Motor neuron (in vitro differentiated cells): ENCODE measurements at regions not wholly inside any gene's neighbourhood (a gene's known extent, or its start where the extent isn't known, plus 50 kb on each side); places are given as distances from the start of the nearest gene placed in this dataset.

Experiments
- ATAC-seq, 8 experiments: fragments of 200-7000 bp; cut with Tn5 transposase; replicated peaks in 6 of 8; 2 replicates each; pipeline ENCODE4 v1.8.0; 2021; ENCODE audit warnings: mild to moderate bottlenecking in 8 of 8, moderate library complexity in 8 of 8
- H3K27ac ChIP-seq, 2 donors: fragments of 250-450 bp; sonication (Bioruptor Pico); 2 replicates each; pipeline ENCODE4 v1.9.0; 2021; ENCODE audit warnings: antibody characterized with exemption in 2 of 2, mild to moderate bottlenecking in 2 of 2, moderate library complexity in 1 of 2
- H3K4me1 ChIP-seq, 2 donors: fragments of 250-450 bp; sonication (Bioruptor Pico); replicated peaks in 1 of 2; 2 replicates each; pipeline ENCODE4 v1.6.1; 2021; ENCODE audit warnings: antibody characterized with exemption in 2 of 2, mild to moderate bottlenecking in 2 of 2, moderate library complexity in 1 of 2
- H3K4me3 ChIP-seq, 5 donors: fragments of 250-450 bp; sonication (Bioruptor Pico); 2 replicates each; pipeline ENCODE4 v1.9.0; 2021; ENCODE audit warnings: antibody characterized with exemption in 5 of 5, mild to moderate bottlenecking in 5 of 5, moderate library complexity in 4 of 5
- WGBS, 10 experiments: fragments of 450-650 bp; shearing (Covaris generic); methylation state at CpG; one replicate each; pipeline ENCODE4 v1.0.0; 2022; 5-methylcytosine and 5-hydroxymethylcytosine counted together
- in situ Hi-C, 9 experiments: fragments of 400-800 bp; cut with MboI; loops; one replicate each; pipeline ENCODE4 v1.15.0; 2021; ENCODE audit warnings: low sequenced_read_pairs in 9 of 9, low pct_unique_long_range_greater_than_20kb in 2 of 9; ENCODE audit not compliant: unreplicated experiment in 9 of 9

DNA sequence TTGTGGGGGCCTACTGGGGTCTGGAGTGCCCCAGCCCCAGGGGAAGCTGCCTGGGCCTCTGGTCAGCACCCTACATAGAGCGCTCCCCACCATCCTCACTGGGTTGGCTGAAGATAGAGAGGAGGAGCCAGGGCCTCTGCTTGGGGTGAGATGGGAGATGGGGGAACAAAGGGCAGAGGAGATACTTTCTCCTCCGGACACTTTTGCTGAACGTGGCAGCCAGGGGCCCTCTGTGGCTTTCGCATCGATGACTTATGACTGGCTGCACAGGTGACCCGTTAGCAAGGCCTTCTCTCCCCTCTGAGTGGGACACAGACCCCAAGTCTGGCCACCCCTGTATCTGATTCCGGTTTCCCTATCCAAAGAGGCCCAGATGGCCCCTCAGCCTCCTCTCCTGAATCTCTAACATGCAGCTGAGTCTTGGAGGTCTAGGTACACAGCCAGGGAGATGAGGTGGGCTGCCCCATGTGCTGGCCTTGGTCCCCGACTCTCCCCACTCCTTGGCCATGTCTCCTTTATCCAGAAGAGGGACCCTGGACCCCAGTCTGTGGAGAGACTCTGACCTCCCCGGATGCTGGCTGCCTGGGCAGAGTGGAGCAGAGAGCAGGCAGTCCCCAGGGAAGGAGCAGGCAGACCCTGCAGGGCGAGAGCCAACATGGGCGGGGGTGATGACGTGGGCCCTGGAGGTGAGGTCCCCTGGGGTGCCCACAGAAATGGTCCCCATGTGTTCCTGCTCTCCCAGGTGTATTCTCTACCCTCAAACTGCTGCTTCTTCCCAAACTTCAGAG, 59.3 kb upstream of the NECTIN1 start:
- 60 to 100% (median 94%) methylated on average over 1 to 3 of the region's 12 CpGs; no CpG with 5 or more reads in 7 of the 10 experiments for WGBS, 10 experiments
- no peak overlapping the region for H3K4me3 ChIP-seq
- H3K4me1 ChIP-seq = peaks cover 25% of the 10 kb centered on the region in 2 donors
- H3K27ac ChIP-seq = no peak overlapping the region
- no peak for ATAC-seq
- in situ Hi-C loops = no loop called here

DNA sequence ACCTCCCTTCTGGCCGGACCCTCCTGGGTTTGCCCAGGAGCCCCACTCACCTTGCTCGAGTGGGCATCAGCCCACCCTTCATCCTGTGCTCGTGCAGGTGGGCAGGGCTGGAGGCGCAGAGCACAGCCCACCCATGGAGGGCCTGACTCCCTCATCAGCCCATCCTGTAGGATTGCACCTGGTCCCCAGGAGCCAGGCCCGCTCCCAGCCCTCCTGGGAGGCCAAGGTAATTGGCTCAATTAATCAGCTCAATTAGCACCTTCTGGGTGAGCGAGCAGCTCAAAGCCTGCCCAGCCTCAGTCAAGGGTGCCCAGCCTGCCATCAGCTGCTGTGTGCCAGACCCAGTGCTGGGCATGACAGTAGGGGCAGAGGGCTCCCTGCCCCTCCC, 58.1 kb upstream of the NECTIN1 start:
- no peak for ATAC-seq
- in situ Hi-C loops = no loop called here
- H3K27ac ChIP-seq = no peak overlapping the region

DNA sequence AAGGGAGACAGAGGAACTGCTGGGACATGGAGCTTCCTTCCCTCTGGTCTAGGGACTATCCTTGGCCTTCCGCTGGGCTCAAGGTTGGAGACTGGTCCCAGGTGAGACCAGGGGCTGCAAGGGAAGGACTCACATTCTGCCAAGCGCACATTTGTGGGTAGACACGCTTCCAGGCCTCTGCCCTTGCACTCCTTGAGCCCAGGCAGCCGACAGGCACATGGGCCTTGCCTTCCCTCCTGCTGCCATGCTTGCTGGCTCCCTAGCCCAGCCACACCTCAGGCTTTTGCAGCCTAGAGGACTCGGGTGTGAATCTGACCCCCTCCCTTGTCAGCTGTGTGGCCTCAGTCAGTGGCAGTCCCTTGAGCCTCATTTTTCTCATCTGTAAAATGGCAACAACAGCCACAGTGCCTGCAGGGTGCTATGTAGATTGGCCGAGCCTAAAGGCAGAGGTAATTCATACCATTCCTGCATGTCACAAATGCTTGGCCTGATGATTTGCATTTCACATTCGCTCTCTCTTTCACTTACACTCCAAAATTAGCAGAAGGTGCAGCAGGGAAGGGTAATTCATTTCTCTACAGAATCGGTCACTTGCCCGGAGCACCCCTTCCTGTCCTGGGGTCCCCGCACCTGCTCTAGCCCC, 57.6 kb upstream of the NECTIN1 start:
- in situ Hi-C loops = no loop called here
- ATAC-seq = no peak
- H3K4me1 ChIP-seq = peaks cover 33 to 34% of the 10 kb centered on the region in 2 donors
- 70 to 100% (median 86%) methylated on average over 1 to 6 of the region's 10 CpGs; no CpG with 5 or more reads in 4 of the 10 experiments for WGBS, 10 experiments
- H3K27ac ChIP-seq = no peak overlapping the region
- no peak overlapping the region for H3K4me3 ChIP-seq

More for the DNA sequence above, 58.1 kb upstream of the NECTIN1 start:
- Histone ChIP-seq H3K4me3 (no peak overlapping the region), H3K4me1 (peaks cover 34 to 35% of the 10 kb centered on the region in 2 donors)
- 60 to 90% (median 74%) methylated on average over 1 to 3 of the region's 6 CpGs; no CpG with 5 or more reads in 6 of the 10 experiments for WGBS, 10 experiments

DNA sequence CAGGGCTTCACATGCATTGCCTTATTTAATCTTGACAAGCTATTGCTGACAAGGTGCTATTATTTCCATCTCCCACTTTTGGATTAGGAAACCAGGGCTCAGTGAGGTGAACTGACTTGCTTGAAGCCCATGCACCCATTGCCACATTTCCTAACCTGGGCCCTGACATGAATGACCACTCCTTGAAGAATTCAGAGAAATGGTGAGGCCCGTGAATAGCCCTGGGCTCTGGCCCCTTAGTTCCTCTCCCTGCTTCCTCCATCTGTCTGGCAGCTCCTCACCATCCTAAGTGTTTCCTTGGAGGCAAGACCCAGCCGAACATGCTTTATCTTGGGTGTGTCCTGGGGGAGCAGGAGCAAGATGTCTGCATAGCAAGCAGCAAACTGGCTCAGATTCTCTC, 56.1 kb upstream of the NECTIN1 start:
- WGBS, 10 experiments = 38 to 80% (median 55%) methylated on average over 1 to 2 of the region's 2 CpGs; no CpG with 5 or more reads in 4 of the 10 experiments
- ATAC-seq = peak in 1 of 8 experiments; percentile 48
- H3K4me3 ChIP-seq = no peak overlapping the region
- peaks cover 19 to 22% of the 10 kb centered on the region in 2 donors for H3K4me1 ChIP-seq
- in situ Hi-C loops = no loop called here
- H3K27ac ChIP-seq = no peak overlapping the region

DNA sequence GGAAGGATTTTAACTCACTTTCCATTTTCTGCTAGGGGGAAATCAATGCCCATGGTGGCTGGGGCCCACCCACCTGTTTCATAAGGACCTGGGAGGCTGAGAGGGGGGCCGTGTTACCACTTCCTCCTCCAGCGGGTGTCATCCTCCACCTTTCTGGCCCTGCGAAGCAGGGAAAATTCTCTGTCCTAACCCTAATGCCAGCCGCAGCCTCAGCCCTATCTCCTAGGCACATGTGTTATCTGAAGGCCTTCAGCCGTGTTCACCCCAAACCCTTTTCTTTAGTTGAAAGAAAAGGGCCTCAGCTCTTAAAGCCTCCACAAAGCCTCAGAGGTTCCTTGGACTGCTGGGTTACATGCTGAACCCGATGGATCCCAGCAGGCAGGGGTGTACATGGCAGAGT, 55.4 kb upstream of the NECTIN1 start:
- 79 to 98% (median 90%) methylated on average over 2 to 6 of the region's 6 CpGs; no CpG with 5 or more reads in 3 of the 10 experiments for WGBS, 10 experiments
- in situ Hi-C loops = no loop called here
- no peak for ATAC-seq
- H3K4me1 ChIP-seq = peaks cover 19 to 22% of the 10 kb centered on the region in 2 donors
- no peak overlapping the region for H3K27ac ChIP-seq
- no peak overlapping the region for H3K4me3 ChIP-seq

DNA sequence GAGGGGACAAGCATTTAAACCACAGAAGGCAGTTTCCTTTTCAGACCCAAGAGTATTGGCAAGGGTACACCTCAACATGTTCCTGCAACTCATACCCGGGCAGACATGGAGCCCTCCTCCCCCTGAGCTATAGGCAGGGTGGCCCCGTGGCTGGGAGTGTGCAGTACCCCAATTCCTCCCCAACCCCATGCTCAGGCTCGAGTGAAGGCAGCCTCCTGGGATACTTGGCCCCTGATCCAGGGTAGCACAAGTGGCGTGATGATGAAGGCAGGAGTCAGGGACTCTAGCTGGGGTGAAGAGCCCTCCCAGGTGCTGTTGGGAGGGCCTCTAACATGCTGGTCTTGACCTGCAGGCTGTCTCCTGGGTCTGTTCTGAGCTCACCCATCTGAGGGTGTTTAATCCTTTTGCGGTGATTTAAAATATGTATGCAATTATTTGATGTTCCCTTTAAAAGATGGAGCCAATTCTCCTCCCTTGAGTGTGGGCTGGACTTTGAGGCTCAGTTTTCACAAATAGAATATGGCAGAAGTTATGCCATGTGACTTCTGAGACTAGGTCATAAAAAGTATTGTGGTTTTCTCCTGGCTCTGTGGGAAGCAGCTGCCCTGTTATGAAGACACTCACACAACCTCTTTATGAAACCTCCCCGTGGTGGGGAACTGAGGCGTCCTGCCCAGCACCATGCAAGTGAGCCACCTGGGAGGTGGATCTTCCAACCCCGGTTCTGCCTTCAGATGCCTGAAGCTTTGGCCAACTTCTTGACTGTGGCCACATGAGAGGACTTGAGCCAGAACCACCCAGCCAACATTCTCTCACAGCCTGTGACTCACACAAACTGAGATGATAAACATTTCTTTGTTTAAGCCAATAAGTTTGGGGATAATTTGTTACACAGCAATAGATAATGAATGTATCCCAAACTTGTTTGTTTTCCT, 54.7 kb upstream of the NECTIN1 start:
- in situ Hi-C loops = no loop called here
- Histone ChIP-seq H3K27ac (no peak overlapping the region), H3K4me3 (no peak overlapping the region), H3K4me1 (peaks cover 20 to 26% of the 10 kb centered on the region in 2 donors)
- peak in 1 of 8 experiments; percentile 10 for ATAC-seq
- 17 to 100% (median 80%) methylated on average over 1 to 2 of the region's 8 CpGs; no CpG with 5 or more reads in 3 of the 10 experiments for WGBS, 10 experiments

DNA sequence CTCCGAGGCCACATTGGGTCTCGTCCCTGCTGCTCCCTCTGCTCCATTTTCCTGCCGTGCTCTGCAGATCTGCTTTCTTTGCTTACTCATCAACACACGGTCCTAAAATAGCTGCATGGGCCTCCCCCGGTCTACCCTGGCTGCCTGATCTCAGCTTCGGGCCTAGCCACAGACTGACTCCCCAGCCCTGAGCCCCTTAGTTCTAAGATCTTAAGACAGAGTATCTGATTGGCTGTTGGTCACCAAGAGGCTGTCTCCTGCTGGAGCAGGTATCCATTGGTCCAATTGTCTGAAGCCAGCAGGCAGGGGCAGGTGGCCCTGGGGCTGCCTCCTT, 53.7 kb upstream of the NECTIN1 start:
- 23 to 80% (median 60%) methylated on average over 1 to 5 of the region's 6 CpGs; no CpG with 5 or more reads in 4 of the 10 experiments for WGBS, 10 experiments
- Histone ChIP-seq H3K27ac (no peak overlapping the region), H3K4me1 (peaks cover 21 to 30% of the 10 kb centered on the region in 2 donors), H3K4me3 (no peak overlapping the region)
- ATAC-seq = peak in 7 of 8 experiments; percentile 10 to 97 (median 95)
- in situ Hi-C loops = no loop called here

DNA sequence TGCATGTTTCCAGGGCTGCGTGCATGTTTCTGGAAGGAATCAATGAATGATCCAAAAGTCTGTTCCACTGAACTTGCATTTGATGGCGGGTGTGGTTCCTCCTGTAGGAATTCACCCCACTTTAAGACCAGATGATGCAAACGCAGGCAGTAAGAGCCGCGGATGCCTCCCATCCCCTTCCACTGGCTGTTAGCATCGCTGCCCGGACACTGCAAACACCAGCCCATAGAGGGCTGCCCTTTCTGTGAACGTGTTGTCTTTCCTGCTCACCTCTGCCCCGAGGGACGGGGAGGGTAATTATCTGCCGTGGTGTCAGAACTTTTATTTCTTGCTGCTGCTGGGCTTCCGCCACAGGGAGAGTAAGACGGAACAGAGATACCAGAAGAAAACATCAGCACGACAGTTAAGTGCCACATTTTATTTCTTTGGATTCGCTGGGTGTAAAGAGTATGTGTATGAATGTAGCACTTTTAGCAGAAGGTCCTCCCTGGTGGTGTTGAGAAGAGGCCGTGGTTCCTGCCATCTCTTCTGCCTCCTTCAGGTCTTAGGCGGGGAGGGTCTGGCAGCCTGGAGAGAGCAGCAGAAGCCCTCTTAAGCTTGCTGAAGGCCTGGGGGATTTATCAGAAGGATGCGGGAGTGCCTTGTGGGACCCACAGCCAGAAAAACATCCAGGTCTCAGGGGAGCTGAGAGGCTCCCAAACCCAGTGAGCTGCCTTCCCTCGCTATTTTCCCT, 53.2 kb upstream of the NECTIN1 start:
- Histone ChIP-seq H3K4me3 (no peak overlapping the region), H3K4me1 (peaks cover 21 to 30% of the 10 kb centered on the region in 2 donors), H3K27ac (no peak overlapping the region)
- ATAC-seq = peak; percentile 38 to 76 (median 48)
- 19 to 100% (median 68%) methylated on average over 1 to 13 of the region's 19 CpGs for WGBS, 10 experiments
- in situ Hi-C loops = no loop called here

DNA sequence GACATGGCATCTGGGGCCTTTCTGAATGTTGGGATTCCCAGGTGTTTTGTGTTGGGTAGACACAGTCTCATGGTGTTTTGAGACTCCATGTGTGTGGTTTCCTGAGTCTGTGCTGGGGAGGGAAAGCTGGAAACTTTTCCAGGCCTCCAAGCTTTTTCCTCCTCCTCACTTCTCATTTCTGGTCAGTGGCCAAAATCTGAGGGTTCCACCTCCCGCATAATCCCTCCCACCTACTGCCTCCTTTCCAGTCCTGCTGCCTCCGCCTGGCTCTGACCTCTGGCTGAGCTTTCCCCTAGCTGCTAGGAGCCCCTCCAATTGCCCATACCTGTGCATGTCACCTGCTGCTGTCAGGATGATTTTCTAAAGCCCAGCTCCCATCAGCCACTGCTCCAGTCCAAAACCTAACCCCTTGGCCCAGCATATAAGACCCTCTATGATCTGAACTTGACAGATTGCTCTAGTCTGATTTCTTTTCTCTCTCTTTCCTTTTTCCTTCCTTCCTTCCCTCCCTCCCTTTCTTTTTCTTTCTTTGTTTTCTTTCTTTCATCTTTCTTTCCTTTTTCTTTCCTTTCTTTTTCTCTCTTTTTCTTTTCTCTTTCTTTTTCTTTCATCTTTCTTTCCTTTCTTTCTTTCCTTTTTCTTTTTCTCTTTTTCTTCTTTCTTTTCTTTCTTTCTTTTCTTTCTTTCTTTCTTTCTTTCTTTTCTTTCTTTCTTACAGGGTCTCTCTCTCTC, 51.4 kb upstream of the NECTIN1 start:
- Histone ChIP-seq H3K4me3 (no peak overlapping the region), H3K27ac (no peak overlapping the region), H3K4me1 (peaks cover 21 to 30% of the 10 kb centered on the region in 2 donors)
- WGBS, 10 experiments = 38 to 100% (median 80%) methylated on average over 1 to 2 of the region's 2 CpGs; no CpG with 5 or more reads in 4 of the 10 experiments
- in situ Hi-C loops = no loop called here
- no peak for ATAC-seq

DNA sequence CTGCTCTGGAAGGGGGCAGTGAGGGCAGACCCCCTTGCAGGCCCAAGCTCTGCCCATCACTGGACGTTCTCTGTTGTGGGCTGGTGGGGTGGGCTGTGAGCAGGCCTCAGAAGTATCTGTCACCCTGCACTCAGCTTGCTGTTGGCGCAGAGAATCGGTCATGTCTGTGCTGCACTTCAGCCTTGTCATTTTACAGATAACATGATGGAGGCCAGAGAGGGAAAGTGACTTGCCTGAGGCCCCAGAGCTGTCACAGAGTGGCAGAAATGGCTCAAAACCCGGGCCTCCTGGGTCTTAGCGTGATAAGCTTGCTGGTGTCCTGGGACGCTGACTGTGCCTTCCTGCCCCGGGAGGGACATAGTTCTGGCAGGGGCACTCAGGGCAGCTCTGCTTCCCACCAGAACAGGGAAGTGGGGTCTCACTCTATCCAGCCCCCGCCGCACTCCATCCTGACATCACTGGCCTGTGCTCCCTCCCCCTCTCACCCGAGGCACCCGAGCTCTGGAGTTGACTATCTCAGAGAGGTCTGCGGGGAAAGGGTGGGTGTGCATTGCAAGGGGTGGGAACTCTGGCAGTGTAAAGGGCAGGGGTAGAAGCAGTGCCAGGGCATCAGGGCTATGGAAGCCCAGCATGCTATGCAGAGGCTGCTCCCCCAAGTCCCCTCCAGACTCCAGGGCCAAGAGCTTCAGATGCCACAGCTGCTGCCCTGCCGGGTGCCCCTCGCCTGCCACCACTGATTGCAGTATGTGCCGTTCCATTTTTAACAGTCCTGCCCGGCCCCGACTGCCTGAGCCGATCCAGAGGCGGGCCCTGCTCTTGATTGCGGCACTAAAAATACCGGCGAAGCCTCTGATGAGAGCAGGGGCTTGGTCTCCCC, 50.4 kb upstream of the NECTIN1 start:
- WGBS, 10 experiments = 20 to 93% (median 60%) methylated on average over 1 to 11 of the region's 22 CpGs; no CpG with 5 or more reads in 2 of the 10 experiments
- ATAC-seq = no peak
- H3K4me3 ChIP-seq = no peak overlapping the region
- in situ Hi-C loops = no loop called here
- H3K27ac ChIP-seq = no peak overlapping the region
- peaks cover 21 to 30% of the 10 kb centered on the region in 2 donors for H3K4me1 ChIP-seq
